Right atrium auricular region (tissue), 2 donors: ENCODE measurements at regions not wholly inside any gene's neighbourhood (a gene's known extent, or its start where the extent isn't known, plus 50 kb on each side); places are given as distances from the start of the nearest gene placed in this dataset.

Source experiments
- DNase-seq: peaks from one replicate; pipeline ENCODE4 v3.0.0-alpha.2; 2019; ENCODE audit warnings: low spot score
- H3K27ac ChIP-seq, 2 donors: fragments of 200-600 bp; sonication (generic); 1 replicate in 1 of 2; 2 replicates in 1 of 2; pipeline ENCODE4 v1.5.1; 2016 to 2019
- H3K27me3 ChIP-seq, 2 donors: fragments of 200-600 bp; sonication (generic); one replicate each; pipeline versions ENCODE4 v1.5.1 to v1.6.0; 2017 to 2019
- H3K36me3 ChIP-seq: fragments of 200-600 bp; sonication (generic); one replicate; pipeline ENCODE4 v1.5.1; 2016
- H3K4me1 ChIP-seq, 2 donors: fragments of 200-600 bp; sonication (generic); one replicate each; pipeline versions ENCODE4 v1.5.1 to v1.6.0; 2017 to 2019
- H3K4me3 ChIP-seq, 2 donors: fragments of 200-600 bp; sonication (generic); 1 replicate in 1 of 2; 2 replicates in 1 of 2; pipeline ENCODE4 v1.5.1; 2017 to 2019; ENCODE audit warnings: mild to moderate bottlenecking in 1 of 2, moderate library complexity in 1 of 2
- H3K9me3 ChIP-seq, 2 donors: fragments of 200-600 bp; sonication (generic); one replicate each; pipeline ENCODE4 v1.5.1; 2019
- CTCF ChIP-seq, 2 donors: fragments of 200-600 bp; sonication (generic); IDR thresholded peaks; one replicate each; pipeline ENCODE4 v1.5.1; 2019; ENCODE audit warnings: antibody characterized with exemption in 2 of 2

GRCh38 chr4:52265781-52266525 lies 214.8 kb downstream of the SPATA18 start:
- H3K27ac ChIP-seq, result no peak overlapping the region
- H3K4me3 ChIP-seq, result no peak overlapping the region
- no peaks in the 10 kb centered on the region for H3K27me3 ChIP-seq
- no peak for DNase-seq
- H3K4me1 ChIP-seq, result peaks cover 0 to 8% of the 10 kb centered on the region in 2 donors
- H3K9me3 ChIP-seq, result no peaks in the 10 kb centered on the region
- no peak for TF ChIP-seq CTCF (IDR thresholded peaks at IDR 0.05)
- no peaks in the 10 kb centered on the region for H3K36me3 ChIP-seq

- H3K27ac ChIP-seq, result no peak overlapping the region
- H3K27me3 ChIP-seq, result no peaks in the 10 kb centered on the region
- H3K9me3 ChIP-seq, result no peaks in the 10 kb centered on the region
- TF ChIP-seq CTCF (IDR thresholded peaks at IDR 0.05), result no peak
- H3K36me3 ChIP-seq, result no peaks in the 10 kb centered on the region
- DNase-seq, result no peak
- peaks cover 0 to 8% of the 10 kb centered on the region in 2 donors for H3K4me1 ChIP-seq
- H3K4me3 ChIP-seq, result no peak overlapping the region
Measured at GRCh38 chr4:52266537-52267137, 215.5 kb downstream of the SPATA18 start.

- Histone ChIP-seq H3K36me3 (no peaks in the 10 kb centered on the region), H3K4me3 (no peak overlapping the region), H3K4me1 (peaks cover 0 to 8% of the 10 kb centered on the region in 2 donors), H3K27ac (no peak overlapping the region), H3K27me3 (no peaks in the 10 kb centered on the region), H3K9me3 (peaks cover 0 to 5% of the 10 kb centered on the region in 2 donors)
- DNase-seq, result no peak
- TF ChIP-seq CTCF (IDR thresholded peaks at IDR 0.05), result no peak
Measured at GRCh38 chr4:52269761-52270160, 218.7 kb downstream of the SPATA18 start.

GRCh38 chr4:52273885-52274284 lies 222.8 kb downstream of the SPATA18 start:
- H3K4me1 ChIP-seq, result no peaks in the 10 kb centered on the region
- H3K27ac ChIP-seq, result no peak overlapping the region
- no peak overlapping the region for H3K4me3 ChIP-seq
- no peaks in the 10 kb centered on the region for H3K36me3 ChIP-seq
- H3K27me3 ChIP-seq, result no peaks in the 10 kb centered on the region
- H3K9me3 ChIP-seq, result peaks cover 0 to 15% of the 10 kb centered on the region in 2 donors
- no peak for TF ChIP-seq CTCF (IDR thresholded peaks at IDR 0.05)
- DNase-seq, result no peak

GRCh38 chr4:52288212-52288855 lies 237.2 kb downstream of the SPATA18 start:
- Histone ChIP-seq H3K4me3 (no peak overlapping the region), H3K9me3 (no peaks in the 10 kb centered on the region), H3K27me3 (no peaks in the 10 kb centered on the region), H3K27ac (no peak overlapping the region), H3K4me1 (no peaks in the 10 kb centered on the region), H3K36me3 (no peaks in the 10 kb centered on the region)
- no peak for DNase-seq
- no peak for TF ChIP-seq CTCF (IDR thresholded peaks at IDR 0.05)
